GM19372 (cell line): ENCODE measurements at regions not wholly inside any gene's neighbourhood (a gene's known extent, or its start where the extent isn't known, plus 50 kb on each side); places are given as distances from the start of the nearest gene placed in this dataset.
"Not testable (repeated sequence)": the region's sequence is repeated elsewhere in the genome, so short reads cannot be mapped to it uniquely, and the experiment has no call there.

Experiments used
- ATAC-seq: cut with Tn5 transposase; IDR thresholded peaks from one replicate; pipeline ENCODE4 v1.9.1; 2021; ENCODE audit warnings: mild to moderate bottlenecking, low read depth, moderate library complexity; ENCODE audit not compliant: unreplicated experiment

GRCh38 chr6:121631752-121632151, 196.3 kb downstream of the GJA1 start:
- not testable (repeated sequence) for ATAC-seq

GRCh38 chr6:121633309-121633708, 197.9 kb downstream of the GJA1 start:
- no peak for ATAC-seq

GRCh38 chr6:121634586-121634985, 199.1 kb downstream of the GJA1 start:
- ATAC-seq, result not testable (repeated sequence)

GRCh38 chr6:121635355-121635754, 199.9 kb downstream of the GJA1 start:
- ATAC-seq, result no peak

GRCh38 chr6:121636217-121636616, 200.8 kb downstream of the GJA1 start:
- ATAC-seq, result not testable (repeated sequence)

GRCh38 chr6:121639021-121639420, 203.6 kb downstream of the GJA1 start:
- ATAC-seq, result no peak

GRCh38 chr6:121641158-121641557, 205.7 kb downstream of the GJA1 start:
- ATAC-seq, result no peak

GRCh38 chr6:121645100-121645745, 209.8 kb downstream of the GJA1 start:
- no peak for ATAC-seq

GRCh38 chr6:121647905-121648304, 212.5 kb downstream of the GJA1 start:
- ATAC-seq, result no peak

- ATAC-seq, result no peak
These were observed 214.5 kb downstream of the GJA1 start for GRCh38 chr6:121649951-121650350.

GRCh38 chr6:121651420-121651819, 216.0 kb downstream of the GJA1 start:
- no peak for ATAC-seq

GRCh38 chr6:121652223-121652622, 216.8 kb downstream of the GJA1 start:
- ATAC-seq, result no peak

GRCh38 chr6:121652726-121653623, 217.5 kb downstream of the GJA1 start:
- ATAC-seq, result no peak

GRCh38 chr6:121653624-121654008, 218.2 kb downstream of the GJA1 start:
- no peak for ATAC-seq

- no peak for ATAC-seq
These were observed 222.5 kb downstream of the GJA1 start for GRCh38 chr6:121657972-121658371.

- ATAC-seq, result no peak
These were observed 224.8 kb downstream of the GJA1 start for GRCh38 chr6:121660277-121660676.

GRCh38 chr6:121663292-121663810, 227.9 kb downstream of the GJA1 start:
- ATAC-seq, result no peak

GRCh38 chr6:121664158-121664557, 228.7 kb downstream of the GJA1 start:
- no peak for ATAC-seq

GRCh38 chr6:121666814-121667213, 231.4 kb downstream of the GJA1 start:
- ATAC-seq, result no peak

GRCh38 chr6:121668259-121668658, 232.8 kb downstream of the GJA1 start:
- no peak for ATAC-seq

- ATAC-seq, result no peak
These were observed 235.1 kb downstream of the GJA1 start for GRCh38 chr6:121670511-121670910.

- ATAC-seq, result no peak
These were observed 242.1 kb downstream of the GJA1 start for GRCh38 chr6:121677571-121677970.
